Progenitor cell of endocrine pancreas (in vitro differentiated cells): ENCODE measurements at regions not wholly inside any gene's neighbourhood (a gene's known extent, or its start where the extent isn't known, plus 50 kb on each side); places are given as distances from the start of the nearest gene placed in this dataset.
A peak's percentile ranks its signal among the peaks of the same experiment; 100 is the strongest.

Experiments
- DNase-seq: peaks from one replicate; pipeline ENCODE4 v3.0.0; 2021; ENCODE audit warnings: low spot score; ENCODE audit not compliant: unreplicated experiment
- H3K27ac Mint-ChIP-seq: 2 replicates; pipeline ENCODE4 v1.8.0; 2021; ENCODE audit warnings: mild to moderate bottlenecking, moderate library complexity, mixed read lengths
- H3K27me3 Mint-ChIP-seq: 2 replicates; pipeline ENCODE4 v1.8.0; 2021; ENCODE audit warnings: mixed read lengths
- H3K36me3 Mint-ChIP-seq: 2 replicates; pipeline ENCODE4 v1.8.0; 2022; ENCODE audit warnings: mixed read lengths; ENCODE audit not compliant: insufficient read depth
- H3K4me1 Mint-ChIP-seq: 2 replicates; pipeline ENCODE4 v1.8.0; 2021; ENCODE audit warnings: low read depth, mixed read lengths
- H3K4me3 Mint-ChIP-seq: 2 replicates; pipeline ENCODE4 v1.8.0; 2021; ENCODE audit warnings: low read depth, mild to moderate bottlenecking, moderate library complexity, mixed read lengths
- H3K9me3 Mint-ChIP-seq: 2 replicates; pipeline ENCODE4 v1.8.0; 2021; ENCODE audit warnings: low read depth, mixed read lengths
- TF ChIP-seq, protein P1 (sequence below): fragments of 200-600 bp; sonication (generic); IDR thresholded peaks from one replicate; pipeline ENCODE4 v1.5.0; 2021; ENCODE audit warnings: antibody characterized with exemption, mild to moderate bottlenecking; ENCODE audit not compliant: unreplicated experiment

DNA sequence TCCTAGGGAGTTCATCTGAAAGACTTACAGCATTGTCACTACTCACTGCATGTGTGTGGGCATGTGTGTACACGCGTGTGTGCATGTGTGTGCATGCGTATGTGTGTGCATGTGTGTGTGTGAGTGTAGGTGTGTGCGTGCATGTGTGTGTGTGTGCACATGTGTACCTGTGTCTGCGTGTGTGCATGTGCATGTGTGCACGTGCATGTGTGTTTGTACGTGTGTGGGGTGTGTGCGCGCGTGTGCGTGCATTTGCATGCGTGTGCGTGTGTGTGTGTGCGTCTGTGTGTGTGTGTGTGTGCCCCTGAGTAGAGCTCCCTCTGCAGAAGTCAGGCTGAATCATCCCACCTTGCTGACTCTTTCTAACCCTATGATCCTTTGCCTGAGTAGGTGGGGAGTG, 114.8 kb upstream of the RBFOX1 start:
- peaks cover 8% of the 10 kb centered on the region for H3K27me3 Mint-ChIP-seq
- no peak for DNase-seq
- H3K4me3 Mint-ChIP-seq, result no peak overlapping the region
- no peaks in the 10 kb centered on the region for H3K9me3 Mint-ChIP-seq
- no peaks in the 10 kb centered on the region for H3K36me3 Mint-ChIP-seq
- H3K27ac Mint-ChIP-seq, result peak overlapping the region; percentile 2
- TF ChIP-seq, protein P1, sequence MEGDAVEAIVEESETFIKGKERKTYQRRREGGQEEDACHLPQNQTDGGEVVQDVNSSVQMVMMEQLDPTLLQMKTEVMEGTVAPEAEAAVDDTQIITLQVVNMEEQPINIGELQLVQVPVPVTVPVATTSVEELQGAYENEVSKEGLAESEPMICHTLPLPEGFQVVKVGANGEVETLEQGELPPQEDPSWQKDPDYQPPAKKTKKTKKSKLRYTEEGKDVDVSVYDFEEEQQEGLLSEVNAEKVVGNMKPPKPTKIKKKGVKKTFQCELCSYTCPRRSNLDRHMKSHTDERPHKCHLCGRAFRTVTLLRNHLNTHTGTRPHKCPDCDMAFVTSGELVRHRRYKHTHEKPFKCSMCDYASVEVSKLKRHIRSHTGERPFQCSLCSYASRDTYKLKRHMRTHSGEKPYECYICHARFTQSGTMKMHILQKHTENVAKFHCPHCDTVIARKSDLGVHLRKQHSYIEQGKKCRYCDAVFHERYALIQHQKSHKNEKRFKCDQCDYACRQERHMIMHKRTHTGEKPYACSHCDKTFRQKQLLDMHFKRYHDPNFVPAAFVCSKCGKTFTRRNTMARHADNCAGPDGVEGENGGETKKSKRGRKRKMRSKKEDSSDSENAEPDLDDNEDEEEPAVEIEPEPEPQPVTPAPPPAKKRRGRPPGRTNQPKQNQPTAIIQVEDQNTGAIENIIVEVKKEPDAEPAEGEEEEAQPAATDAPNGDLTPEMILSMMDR, result no peak
- peaks cover 17% of the 10 kb centered on the region for H3K4me1 Mint-ChIP-seq

DNA sequence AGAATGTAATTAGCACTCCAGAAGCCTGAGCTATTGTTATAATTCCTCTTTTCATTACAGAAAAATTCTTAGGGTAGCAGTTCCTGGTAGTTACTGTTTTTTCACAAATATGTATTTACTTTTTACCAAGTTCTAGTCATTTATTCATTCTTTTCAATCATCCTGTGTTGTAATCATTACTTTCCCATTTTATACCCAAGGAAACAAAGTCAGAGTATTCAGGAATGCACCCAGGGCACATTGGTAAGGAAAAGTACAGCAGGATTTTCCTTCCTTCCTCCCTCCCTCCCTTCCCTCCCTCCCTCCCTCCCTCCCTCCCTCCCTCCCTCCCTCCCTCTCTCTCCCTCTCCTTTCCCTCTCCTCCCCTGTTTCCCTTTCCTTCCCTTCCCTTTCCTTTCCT, 115.9 kb upstream of the RBFOX1 start:
- Mint-ChIP-seq H3K9me3 (no peaks in the 10 kb centered on the region), H3K27me3 (peaks cover 8% of the 10 kb centered on the region), H3K4me3 (no peak overlapping the region), H3K27ac (no peak overlapping the region), H3K4me1 (peaks cover 17% of the 10 kb centered on the region), H3K36me3 (no peaks in the 10 kb centered on the region)
- TF ChIP-seq, protein P1, result no peak
- DNase-seq, result no peak

DNA sequence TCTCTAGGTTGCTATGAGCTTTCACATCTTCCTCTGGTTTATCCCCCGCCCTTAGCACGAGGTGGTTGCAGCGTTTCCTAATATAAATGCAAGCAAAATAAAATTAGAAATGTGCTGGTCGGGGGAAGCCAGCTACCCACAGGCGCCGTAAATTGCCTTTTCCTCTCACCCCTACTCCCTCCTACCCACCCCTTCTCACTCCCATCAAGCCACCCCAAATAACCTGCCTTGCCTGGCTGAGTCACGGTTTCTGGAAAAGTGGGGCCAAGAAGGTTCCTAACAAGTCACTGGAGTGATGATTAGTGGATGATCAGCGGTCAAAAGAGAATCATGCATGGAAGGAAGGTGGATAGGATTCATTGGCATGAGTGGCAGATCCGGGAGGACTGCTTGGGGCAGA, 120.9 kb upstream of the RBFOX1 start:
- no peak for DNase-seq
- Mint-ChIP-seq H3K9me3 (no peaks in the 10 kb centered on the region), H3K36me3 (no peaks in the 10 kb centered on the region), H3K27ac (no peak overlapping the region), H3K27me3 (peaks cover 12% of the 10 kb centered on the region), H3K4me1 (no peaks in the 10 kb centered on the region), H3K4me3 (no peak overlapping the region)
- TF ChIP-seq, protein P1, result no peak

DNA sequence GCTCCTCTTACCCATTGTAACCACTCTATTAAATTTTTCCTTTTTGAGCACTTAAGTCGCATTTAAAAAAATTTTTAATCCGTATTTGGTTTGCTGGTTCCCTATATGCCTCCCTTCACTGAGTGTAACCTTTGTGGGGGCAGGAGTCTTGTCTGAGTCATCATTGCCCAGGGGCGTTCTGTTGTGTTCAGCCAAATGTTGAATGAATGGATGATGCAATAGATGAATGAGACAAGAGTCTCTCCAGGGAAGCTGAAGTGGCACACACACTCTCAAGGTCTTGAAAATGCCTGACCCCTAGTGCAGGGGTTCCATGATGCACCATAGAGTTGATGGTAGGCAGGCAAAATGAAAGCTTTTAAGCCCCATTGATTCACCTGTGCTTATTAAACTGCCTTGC, 123.0 kb upstream of the RBFOX1 start:
- Mint-ChIP-seq H3K4me3 (no peak overlapping the region), H3K4me1 (no peaks in the 10 kb centered on the region), H3K9me3 (no peaks in the 10 kb centered on the region), H3K27ac (no peak overlapping the region), H3K36me3 (no peaks in the 10 kb centered on the region), H3K27me3 (peaks cover 16% of the 10 kb centered on the region)
- TF ChIP-seq, protein P1, result no peak
- DNase-seq, result no peak

DNA sequence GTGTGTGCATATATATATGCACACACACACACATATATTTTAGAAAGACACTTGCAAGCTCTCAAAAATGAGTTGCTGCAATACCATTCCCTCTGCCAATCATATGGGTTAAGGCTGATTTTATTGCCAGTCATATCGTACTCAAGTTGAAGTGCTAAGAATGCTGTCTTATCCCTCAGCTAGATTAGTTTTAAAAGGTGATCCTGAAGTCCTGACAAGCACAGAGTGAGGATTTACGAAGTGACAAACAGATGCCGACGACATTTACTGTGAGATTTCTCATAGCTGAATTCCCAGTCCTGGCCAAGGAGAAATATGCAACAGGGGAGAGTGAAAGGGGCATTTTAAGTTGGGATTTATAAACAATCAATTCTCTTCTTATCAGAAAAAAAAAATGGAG, 126.2 kb upstream of the RBFOX1 start:
- H3K27ac Mint-ChIP-seq, result no peak overlapping the region
- DNase-seq, result no peak
- peaks cover 16% of the 10 kb centered on the region for H3K27me3 Mint-ChIP-seq
- no peak overlapping the region for H3K4me3 Mint-ChIP-seq
- H3K36me3 Mint-ChIP-seq, result no peaks in the 10 kb centered on the region
- no peaks in the 10 kb centered on the region for H3K4me1 Mint-ChIP-seq
- no peaks in the 10 kb centered on the region for H3K9me3 Mint-ChIP-seq
- TF ChIP-seq, protein P1, result no peak

DNA sequence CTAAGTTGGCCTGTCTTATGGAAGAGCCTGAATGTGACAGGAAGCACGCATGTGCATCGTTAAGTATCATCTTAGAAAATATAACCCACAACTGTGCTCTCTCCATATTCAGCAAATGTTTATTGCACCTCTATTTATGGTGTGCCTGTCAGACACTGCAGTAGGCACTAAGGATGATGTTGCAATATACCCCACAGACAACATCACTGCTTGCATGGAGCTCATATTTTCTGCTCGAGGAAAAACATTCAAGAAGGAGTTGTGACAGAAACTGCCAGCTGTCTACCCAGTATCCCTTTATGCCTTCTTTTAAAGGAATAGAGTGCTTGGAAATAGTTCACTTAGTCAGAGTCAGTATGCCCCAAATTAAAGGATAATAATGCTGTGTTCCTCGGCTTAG, 132.3 kb upstream of the RBFOX1 start:
- Mint-ChIP-seq H3K36me3 (no peaks in the 10 kb centered on the region), H3K27ac (no peak overlapping the region), H3K4me1 (no peaks in the 10 kb centered on the region), H3K27me3 (peaks cover 7% of the 10 kb centered on the region), H3K4me3 (no peak overlapping the region), H3K9me3 (no peaks in the 10 kb centered on the region)
- TF ChIP-seq, protein P1, result no peak
- DNase-seq, result no peak
